ENCODE measurements at regions not wholly inside any gene's neighbourhood (a gene's known extent, or its start where the extent isn't known, plus 50 kb on each side); places are given as distances from the start of the nearest gene placed in this dataset.
A peak's percentile ranks its signal among the peaks of the same experiment; 100 is the strongest.

- Histone ChIP-seq H3K4me1 (replicated peaks in 1 of 4; ENCODE audit: control insufficient read depth in 3 of 4, insufficient read depth in 4 of 4, low read length in 3 of 4) (peaks cover 8 to 23% (median 18%) of the 10 kb centered on the region in 4 experiments), H4K91ac (replicated peaks; ENCODE audit: insufficient read length, low read length) (no peak overlapping the region), H3K56ac (replicated peaks; ENCODE audit: insufficient read length, low read depth, low read length) (no peak overlapping the region), H2BK120ac (replicated peaks; ENCODE audit: low read depth, low read length) (no peak overlapping the region), H3K27ac (ENCODE audit: low read depth, low read length) (no peak overlapping the region), H2BK5ac (ENCODE audit: low read depth, low read length) (no peak overlapping the region), H3K36me3 (ENCODE audit: control insufficient read depth in 2 of 4, insufficient read depth in 4 of 4, low read length in 3 of 4) (no peaks in the 10 kb centered on the region), H2BK12ac (ENCODE audit: low read depth, low read length) (no peak overlapping the region), H2BK15ac (ENCODE audit: low read length) (peak overlapping the region; percentile 72), H3K79me1 (ENCODE audit: low read depth, low read length) (no peaks in the 10 kb centered on the region), H3K9me3 (ENCODE audit: insufficient read depth in 2 of 2, low read depth in 1 of 2, low read length in 1 of 2) (no peaks in the 10 kb centered on the region), H3K79me2 (ENCODE audit: control insufficient read depth in 1 of 2, insufficient read depth in 2 of 2, low read length in 2 of 2) (no peaks in the 10 kb centered on the region), H3K14ac (ENCODE audit: insufficient read length) (no peak overlapping the region), H4K20me1 (replicated peaks in 1 of 2; ENCODE audit: control insufficient read depth in 1 of 2, insufficient read depth in 2 of 2, low read length in 2 of 2) (no peaks in the 10 kb centered on the region), H3K4me3 (ENCODE audit: extremely low read depth in 1 of 4, insufficient read depth in 2 of 4, low read depth in 3 of 4, low read length in 4 of 4) (no peak overlapping the region), H2AFZ (ENCODE audit: low read length) (no peak overlapping the region), H2AK5ac (ENCODE audit: low read depth, low read length) (no peak overlapping the region), H3K18ac (ENCODE audit: extremely low read depth, low read length) (no peak overlapping the region; the same call in 1 of the 2 replicates), H3K4me2 (ENCODE audit: insufficient read depth in 1 of 2, low read depth in 2 of 2, low read length in 2 of 2) (no peak overlapping the region), H3K9ac (replicated peaks in 1 of 4; ENCODE audit: extremely low read depth in 1 of 4, low read depth in 3 of 4, low read length in 3 of 4) (no peak overlapping the region), H3K23me2 (ENCODE audit: low read depth, low read length) (peaks cover 14% of the 10 kb centered on the region; the same call in 1 of the 2 replicates), H4K8ac (ENCODE audit: extremely low read depth, insufficient read depth, low read length) (no peak overlapping the region), H2BK20ac (ENCODE audit: low read length) (no peak overlapping the region), H4K5ac (ENCODE audit: insufficient read length, low read depth, low read length) (no peak overlapping the region), H3K23ac (ENCODE audit: insufficient read length) (no peak overlapping the region), H3K4ac (replicated peaks; ENCODE audit: insufficient read length, low read depth, low read length) (no peak overlapping the region), H3K27me3 (replicated peaks in 1 of 4; ENCODE audit: control insufficient read depth in 3 of 4, extremely low read depth in 1 of 4, insufficient read depth in 3 of 4, low read length in 3 of 4) (peaks cover 4 to 29% (median 16%) of the 10 kb centered on the region in 4 experiments)
- POLR2A ChIA-PET (ENCODE audit: partially characterized antibody), result no interaction called here
- WGBS, 2 experiments (ENCODE audit: extremely low coverage in 1 of 2, insufficient coverage in 1 of 2, insufficient read length in 1 of 2, insufficient replicate concordance in 2 of 2, low coverage in 1 of 2, low lambda C conversion rate in 2 of 2, missing lambda C conversion rate in 1 of 2), result 97% methylated on average over 8 of the region's 8 CpGs; no CpG with 5 or more reads in 1 of the 2 experiments
- CTCF ChIA-PET (ENCODE audit: partially characterized antibody), result no interaction called here
- no peak for FAIRE-seq
- no peak for DNase-seq (ENCODE audit: low read depth in 1 of 2, low spot score in 2 of 2)
- TF ChIP-seq TEAD4 (IDR thresholded peaks at IDR 0.05; ENCODE audit: low read depth, low read length) (no peak), CEBPB (IDR thresholded peaks at IDR 0.05; ENCODE audit: low read depth, low read length) (no peak), RFX5 (IDR thresholded peaks at IDR 0.05; ENCODE audit: borderline replicate concordance, low read depth, low read length) (no peak), SUZ12 (IDR thresholded peaks at IDR 0.05; ENCODE audit: low read length) (no peak)
These were observed 150.6 kb upstream of the RGMA start for GRCh38 chr15:93239591-93239990.

Data from H1 (cell line).